Activated naive CD4-positive, alpha-beta T cell (primary cell): ENCODE measurements at regions not wholly inside any gene's neighbourhood (a gene's known extent, or its start where the extent isn't known, plus 50 kb on each side); places are given as distances from the start of the nearest gene placed in this dataset.
"Not testable (repeated sequence)": the region's sequence is repeated elsewhere in the genome, so short reads cannot be mapped to it uniquely, and the experiment has no call there.

Source experiments
- DNase-seq, 4 experiments: peaks; one replicate each; lab custom pipeline; 2025; lab: John Stamatoyannopoulos, UW

DNA sequence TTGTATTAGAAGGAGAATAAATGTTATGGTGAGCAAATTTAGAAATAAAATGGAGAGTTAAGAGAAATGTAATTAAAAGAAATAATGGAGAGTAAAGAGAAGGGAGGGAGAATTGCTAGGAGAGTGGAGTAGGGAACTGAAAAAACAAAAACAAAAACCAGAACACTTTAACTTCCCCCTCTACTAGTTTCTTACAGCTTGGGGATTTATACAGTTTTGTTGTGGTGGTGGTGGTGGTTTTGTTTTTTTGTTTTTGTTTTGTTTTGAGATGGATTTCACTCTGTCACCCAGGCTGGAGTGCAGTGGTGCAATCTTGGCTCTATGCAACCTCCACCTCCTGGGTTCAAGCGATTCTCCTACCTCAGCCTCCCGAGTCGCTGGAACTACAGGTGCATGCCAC is 322.4 kb downstream of the TMEM167A start:
- no peak for DNase-seq

DNA sequence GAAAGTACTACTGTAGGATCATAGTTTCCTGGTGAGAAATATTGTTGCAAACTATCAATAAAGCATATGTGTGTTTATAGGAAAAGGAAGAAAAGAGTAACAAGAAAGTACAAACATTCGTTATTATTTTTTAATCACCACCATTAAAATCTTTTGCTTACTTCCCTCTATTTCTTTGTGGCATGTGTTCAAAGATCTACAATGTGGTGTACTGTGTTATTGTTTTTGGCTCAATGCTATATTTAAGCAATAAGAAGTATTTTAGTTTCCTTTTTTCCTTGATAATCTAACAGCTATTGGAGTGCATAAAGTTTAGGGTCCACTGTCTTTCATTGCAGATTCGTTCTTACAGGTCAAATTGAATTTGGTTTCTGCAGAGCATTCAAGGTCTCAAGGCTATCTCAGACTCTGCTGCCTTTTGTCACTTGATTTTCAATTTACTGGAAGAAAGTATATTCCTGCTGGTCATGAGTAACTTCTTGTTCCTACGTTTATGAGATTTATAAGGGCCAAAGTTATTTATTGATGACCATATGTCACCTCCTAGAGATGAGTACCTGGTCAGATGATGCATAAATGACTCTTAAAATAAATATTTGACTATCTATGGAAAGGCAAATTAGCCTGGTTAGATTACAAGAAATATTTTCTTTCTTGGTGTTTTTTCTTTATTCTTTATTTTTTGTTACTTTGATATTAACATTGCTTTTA is 323.0 kb downstream of the TMEM167A start:
- no peak for DNase-seq

DNA sequence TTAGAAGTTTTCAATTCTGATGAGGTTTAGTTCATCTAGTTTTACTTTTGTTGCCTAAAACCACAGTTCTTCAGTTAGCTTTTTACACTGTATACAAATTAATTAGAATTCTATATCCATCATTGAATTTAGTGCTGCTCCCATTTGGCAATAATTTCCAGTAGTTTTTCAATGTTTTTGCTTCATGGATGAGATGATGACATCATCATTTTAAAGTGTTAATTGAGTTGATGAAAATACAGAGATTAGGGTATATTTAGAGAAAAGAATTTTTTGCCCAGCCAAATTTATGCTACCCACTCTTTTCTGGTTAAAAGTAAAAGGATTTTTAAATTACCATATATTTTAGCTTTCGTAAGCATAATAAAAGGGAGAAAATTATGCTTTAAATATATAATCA is 323.8 kb downstream of the TMEM167A start:
- no peak for DNase-seq

GRCh38 chr5:82749461-82749820 is 327.8 kb downstream of the TMEM167A start:
- no peak for DNase-seq

- DNase-seq: no peak
Observed at GRCh38 chr5:82748688-82749460, 328.3 kb downstream of the TMEM167A start.

- DNase-seq: no peak
Observed at GRCh38 chr5:82747986-82748385, 329.2 kb downstream of the TMEM167A start.

DNA sequence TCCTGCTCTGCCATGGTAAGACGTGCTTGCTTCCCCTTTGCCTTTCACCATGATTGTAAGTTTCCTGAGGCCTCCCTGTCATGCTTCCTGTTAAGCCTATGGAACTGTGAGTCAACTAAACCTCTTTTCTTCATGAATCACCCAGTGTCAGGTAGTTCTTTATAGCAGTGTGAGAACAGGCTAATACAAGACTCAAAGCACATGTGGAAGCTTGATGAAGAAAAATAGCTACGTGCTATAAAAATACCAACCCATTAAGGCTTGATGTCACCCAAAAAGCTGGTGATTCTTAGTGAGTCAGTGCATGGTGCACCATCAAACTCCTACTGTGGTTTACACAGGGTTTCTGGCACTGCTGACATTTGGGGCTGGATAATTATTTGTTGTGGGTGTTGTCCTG is 332.2 kb downstream of the TMEM167A start:
- no peak for DNase-seq

GRCh38 chr5:82738681-82739269 is 338.4 kb downstream of the TMEM167A start:
- DNase-seq: no peak

GRCh38 chr5:82735160-82735789 is 341.9 kb downstream of the TMEM167A start:
- no peak for DNase-seq

DNA sequence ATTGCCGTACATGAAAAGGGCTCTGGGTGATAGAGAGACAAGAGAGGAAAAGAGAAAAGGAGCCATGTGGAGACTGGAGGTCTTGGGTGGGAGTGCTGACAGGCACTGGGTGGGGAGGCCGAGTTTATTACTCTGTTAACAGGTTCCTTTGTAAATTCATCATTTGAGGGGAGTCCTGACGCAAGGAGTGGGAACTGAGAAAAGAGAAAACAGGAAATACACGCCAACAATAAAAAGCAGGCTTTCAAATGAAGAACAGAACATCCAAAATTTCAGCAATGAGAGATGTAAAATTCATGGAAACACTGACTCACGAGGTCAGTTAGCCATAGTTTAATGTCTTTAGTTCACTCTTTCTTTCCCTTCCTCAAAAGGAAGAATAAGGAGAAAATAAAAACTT is 342.8 kb downstream of the TMEM167A start:
- DNase-seq: no peak

DNA sequence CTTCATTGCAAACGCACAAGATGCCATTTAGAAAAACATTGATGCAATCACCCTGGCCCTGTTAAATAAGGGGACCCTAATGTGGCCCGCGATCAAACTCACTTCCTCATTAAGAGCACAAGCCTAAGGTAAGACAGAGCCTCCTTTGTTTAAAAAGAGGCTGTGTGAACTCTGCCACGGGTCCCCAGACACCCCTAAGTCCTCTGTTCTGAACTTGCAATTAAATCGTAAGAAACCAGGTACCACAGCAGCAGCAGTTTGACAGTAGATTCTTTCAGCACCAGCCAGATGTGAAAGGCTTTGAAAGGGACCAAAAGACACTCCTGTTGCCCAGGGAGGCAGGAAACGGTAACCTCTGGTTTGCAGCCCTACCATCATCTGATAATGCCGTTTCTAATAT is 346.3 kb downstream of the TMEM167A start:
- DNase-seq: no peak

DNA sequence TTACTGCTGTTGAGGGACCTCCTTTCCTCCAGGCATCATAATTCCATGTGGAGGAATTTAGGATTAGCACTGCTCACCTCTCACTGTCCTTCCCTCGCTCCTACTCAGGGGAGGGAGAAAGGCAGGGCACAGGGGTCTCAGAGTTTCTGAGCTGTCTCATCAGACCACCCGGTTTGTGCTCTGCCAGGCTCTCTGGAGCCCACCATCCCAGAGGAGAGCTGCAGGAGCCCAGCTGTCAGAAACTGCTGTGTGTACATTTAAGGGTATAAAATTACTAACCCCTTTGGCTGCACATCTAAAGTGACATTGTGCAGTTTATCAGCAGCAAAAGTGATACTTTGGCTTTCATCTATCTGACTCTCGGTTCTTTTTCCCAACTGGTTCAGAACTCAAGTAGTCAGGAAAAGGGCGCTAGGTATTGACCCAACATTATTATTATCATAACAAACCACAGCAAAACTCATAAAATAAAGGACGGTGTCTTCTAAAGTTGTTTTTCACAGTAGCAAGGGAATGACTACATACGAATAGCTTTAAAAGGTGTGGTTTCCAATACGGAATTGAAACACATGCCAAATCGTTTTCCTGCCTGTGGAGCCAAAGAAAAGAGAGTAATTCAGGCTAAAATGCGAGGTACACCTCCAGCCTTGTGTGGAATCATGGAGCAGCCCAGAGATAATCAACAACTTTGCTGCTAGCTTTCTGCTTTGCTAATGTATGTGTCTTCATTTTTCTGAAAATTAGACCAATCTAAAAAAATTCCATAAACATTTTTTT is 348.1 kb downstream of the TMEM167A start:
- DNase-seq: no peak

GRCh38 chr5:82723168-82723567 is 354.0 kb downstream of the TMEM167A start:
- DNase-seq: no peak

GRCh38 chr5:82721087-82721410 is 356.1 kb downstream of the TMEM167A start:
- DNase-seq: no peak

GRCh38 chr5:82720213-82721086 is 356.7 kb downstream of the TMEM167A start:
- DNase-seq: no peak

DNA sequence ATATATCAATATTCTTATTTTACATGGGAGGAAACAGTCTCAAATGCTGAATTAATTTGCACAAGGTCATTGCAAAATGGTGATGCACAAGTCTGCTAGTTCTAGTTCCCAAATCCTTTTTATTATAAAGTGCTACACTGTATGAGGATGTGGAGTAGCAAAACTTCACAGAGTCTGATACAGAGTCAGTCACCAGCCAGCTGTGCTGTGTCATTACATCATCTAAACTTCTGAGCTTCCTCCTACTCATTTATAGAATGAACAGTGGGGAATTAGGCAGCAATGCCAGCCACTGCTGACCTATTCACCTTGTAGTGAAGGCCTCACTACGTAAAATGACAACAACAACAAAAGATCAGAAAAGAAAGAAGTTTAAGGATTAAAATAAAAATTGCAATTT is 357.8 kb downstream of the TMEM167A start:
- DNase-seq: no peak

DNA sequence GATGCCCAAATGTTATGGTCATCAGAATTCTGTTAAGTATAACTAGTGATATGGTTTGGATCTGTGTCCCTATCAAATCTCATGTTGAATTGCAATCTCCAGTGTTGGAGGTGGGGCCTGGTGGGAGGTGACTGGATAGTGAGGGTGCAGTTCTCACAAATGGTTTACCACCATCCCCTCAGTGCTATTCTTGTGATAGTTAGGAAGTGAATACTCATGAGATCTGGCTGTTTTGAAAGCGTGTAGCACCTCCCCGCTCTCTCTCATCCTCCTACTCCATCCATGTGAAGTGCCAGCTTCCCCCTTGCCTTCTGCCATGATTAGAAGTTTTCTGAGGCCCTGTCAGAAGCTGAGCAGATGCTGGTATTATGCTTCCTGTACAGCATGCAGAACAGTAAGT is 359.5 kb downstream of the TMEM167A start:
- DNase-seq: no peak

GRCh38 chr5:82714732-82715131 is 362.5 kb downstream of the TMEM167A start:
- DNase-seq: not testable (repeated sequence)

DNA sequence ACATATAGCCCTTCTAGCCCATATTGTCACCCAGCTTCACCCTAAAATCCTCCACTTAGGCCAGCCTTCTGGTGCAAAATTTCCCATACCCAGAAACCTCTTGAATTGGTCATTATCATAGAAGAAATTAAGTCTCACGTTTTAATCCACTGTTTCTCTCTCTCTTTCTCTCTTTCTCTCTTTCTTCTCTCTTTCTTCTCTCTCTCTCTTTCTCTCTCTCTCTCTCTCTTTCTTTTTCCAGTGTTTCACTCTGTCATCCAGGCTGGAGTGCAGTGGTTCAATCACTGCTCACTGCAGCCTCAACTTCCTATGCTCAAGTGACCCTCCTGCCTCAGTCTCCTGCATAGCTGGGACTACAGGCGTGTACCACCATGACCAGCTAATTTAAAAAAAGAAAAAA is 363.4 kb downstream of the TMEM167A start:
- DNase-seq: no peak

DNA sequence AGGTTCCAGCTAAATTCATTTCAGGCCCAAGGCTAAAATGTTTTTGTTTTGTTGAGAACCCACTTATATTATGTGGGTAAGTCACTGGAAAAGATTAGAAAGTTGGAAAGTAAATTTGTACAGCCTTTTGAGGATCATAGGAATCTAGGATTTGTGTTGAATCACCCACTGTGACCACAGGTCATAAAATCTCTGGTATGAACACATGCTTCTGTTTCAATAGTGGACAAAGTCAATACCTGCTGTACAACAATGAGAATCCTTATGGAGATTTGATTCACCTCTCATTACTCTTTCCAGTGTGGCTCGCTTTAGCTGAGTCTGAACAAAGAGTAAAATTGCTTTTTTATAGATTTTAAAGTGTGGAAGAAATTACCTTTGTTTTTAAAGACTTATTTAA is 369.5 kb downstream of the TMEM167A start:
- no peak for DNase-seq

DNA sequence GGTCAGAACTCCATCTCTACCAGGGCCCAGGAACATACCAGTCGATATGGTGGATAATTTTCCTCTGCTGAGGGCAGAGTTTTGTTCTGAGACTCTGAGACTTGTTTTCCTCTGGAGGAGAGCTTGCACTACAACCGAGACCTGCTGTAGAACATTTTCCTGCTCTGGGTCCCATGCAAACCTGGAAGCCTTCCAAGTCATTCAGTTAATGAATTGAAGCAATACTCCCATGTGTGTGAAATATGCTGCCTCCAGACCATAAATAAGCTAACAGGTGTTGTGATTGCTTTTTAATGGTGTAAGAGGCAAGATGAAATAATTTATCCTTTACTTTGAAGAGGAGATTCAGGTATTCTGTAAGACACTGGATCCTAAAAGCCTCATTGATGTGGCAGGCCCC is 372.8 kb downstream of the TMEM167A start:
- no peak for DNase-seq
